ENCODE measurements at regions not wholly inside any gene's neighbourhood (a gene's known extent, or its start where the extent isn't known, plus 50 kb on each side); places are given as distances from the start of the nearest gene placed in this dataset.

- DNase-seq, result no peak
Measured at GRCh38 chr3:1693145-1693544, 405.5 kb upstream of the CNTN4 start.

DNA sequence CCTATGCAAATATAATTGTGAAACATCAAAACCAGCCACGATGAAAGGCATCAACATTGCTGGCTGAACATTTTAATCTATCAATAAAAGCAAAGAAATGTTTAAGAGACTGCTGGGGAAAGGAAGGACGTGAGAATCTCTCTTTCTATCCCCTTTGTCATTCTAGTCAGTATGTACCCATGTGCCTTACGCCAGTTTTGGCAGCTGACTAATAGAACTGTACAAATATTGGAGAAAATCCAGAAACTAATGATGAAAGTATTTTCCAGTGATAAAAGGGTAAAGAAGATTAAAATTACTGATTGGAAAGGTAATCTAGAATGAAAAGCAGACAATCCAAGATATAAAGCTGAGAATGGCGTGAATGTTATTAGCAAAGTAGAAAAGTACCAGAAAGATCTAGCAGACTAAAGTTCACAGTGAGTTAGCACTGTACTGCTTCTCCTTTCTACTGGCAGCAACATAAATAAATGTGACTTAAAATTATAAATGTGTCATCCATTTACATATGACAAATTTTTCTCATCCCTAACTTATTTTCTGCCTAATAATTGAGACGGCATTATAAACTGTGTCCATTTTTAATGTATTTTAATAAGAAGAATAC lies 401.9 kb upstream of the CNTN4 start:
- DNase-seq, result no peak

DNA sequence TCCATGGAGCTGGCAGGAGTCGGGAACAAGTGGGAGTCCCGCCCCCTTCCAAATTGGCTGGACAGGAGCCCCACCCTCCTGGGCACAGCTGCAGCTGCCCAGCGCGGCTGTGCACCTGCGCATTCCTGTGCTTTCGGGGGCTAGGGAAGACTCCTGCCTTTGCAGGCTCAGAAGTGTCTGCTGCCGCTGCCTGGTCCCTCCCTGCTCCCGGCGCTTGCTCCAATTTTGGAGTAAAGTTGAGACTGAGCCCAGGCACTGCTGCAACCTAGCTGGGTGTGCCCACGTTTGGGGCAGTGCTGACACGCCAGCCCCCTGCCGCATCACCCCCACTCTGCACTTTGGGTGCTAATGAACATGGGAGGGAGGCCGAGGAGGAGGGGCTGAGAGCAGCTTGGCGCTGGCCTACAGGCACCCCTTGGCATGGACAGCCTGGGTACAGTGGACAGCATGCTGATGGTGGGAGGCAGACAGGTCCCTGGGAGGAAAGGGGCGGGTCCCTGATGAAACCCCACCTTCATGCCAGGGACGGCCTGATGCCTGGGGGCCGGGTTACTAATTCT lies 399.2 kb upstream of the CNTN4 start:
- DNase-seq, result no peak

- no peak for DNase-seq
Measured at GRCh38 chr3:1700650-1701049, 398.0 kb upstream of the CNTN4 start.

DNA sequence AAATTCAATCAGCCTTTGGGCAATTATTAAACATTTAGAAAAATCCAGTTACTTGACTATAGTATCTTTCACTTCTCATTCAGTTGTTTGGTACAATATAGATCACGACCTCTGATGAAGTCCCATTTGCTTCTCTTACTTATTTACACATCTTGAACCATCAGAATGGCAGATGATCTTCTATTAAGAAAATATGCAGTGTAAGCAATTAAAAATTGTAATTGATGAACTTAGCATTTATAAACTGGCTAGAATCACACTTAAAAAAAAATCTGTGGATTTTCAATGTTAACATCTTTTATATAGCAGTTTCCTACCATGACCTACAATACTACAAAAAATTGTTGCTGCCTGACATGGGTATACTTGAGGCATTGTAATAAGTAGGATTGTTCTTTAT lies 395.5 kb upstream of the CNTN4 start:
- DNase-seq, result no peak

GRCh38 chr3:1710663-1711062 lies 388.0 kb upstream of the CNTN4 start:
- no peak for DNase-seq

DNA sequence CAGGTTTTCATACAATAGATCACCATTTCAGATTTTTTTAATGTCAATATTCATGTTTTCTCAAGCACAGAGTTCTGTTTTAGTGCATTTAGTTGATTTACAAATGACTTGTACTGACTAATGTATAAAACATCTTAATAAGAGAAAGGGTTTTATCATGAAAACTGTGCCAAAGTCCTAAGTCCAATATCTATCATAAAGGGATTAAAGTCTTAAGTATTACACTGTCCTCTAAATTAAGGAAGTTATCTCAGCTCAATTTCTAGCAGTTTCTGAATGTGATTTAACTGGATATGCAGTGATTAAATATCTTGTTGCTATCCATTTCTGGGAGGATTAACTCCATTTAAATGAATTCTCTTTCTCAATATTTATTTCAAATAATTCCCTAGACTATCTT lies 381.1 kb upstream of the CNTN4 start:
- no peak for DNase-seq

GRCh38 chr3:1723726-1724125 lies 374.9 kb upstream of the CNTN4 start:
- DNase-seq, result no peak

DNA sequence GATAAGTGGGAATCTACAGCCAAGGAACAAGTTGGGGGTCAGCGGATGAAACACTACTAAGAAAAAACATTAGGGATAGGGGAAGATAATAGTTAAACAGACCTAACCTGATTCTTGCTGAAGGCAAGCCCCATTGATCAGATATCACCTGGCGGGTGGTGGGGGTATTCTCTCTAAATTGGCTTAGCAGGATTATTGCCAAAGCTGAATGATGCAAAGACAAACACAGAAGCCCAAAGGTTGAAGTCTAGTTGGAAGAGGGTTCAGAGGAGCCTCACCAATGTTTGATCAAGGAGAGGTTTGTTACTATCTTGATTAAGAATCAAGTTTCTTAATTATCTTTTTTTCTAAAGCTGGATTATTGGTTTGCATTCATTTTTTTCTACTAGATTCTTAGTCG lies 371.9 kb upstream of the CNTN4 start:
- no peak for DNase-seq

- no peak for DNase-seq
Measured at GRCh38 chr3:1727242-1727641, 371.4 kb upstream of the CNTN4 start.

- no peak for DNase-seq
Measured at GRCh38 chr3:1728510-1728909, 370.2 kb upstream of the CNTN4 start.

DNA sequence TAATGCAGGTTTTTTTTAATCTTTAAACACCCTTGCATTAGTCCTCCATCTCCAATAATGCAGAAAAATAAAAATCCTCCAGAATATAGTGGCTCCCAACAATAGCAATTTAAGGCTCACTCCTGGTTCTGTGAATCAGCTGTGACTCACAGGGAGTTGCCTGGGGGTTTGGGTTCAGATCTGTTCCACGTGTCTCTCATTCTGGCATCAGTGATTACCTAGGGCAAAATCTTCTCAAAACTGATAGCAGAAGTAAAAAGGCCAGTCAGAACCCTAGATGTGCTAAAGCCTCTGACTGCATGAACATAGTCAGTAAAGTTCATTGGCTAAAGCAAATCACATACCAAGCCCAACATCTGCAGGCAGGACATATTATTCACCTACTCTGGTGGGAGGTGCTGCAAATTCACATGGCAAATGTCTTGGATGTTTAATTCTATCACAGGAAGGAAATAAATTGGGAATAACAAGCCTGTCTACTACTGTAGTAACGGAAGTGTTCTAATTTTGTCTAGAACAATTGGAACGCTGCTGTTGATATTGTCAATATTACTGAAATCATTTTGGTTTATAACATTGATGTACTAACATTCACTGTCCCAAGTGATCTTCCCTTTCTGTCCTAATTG lies 364.1 kb upstream of the CNTN4 start:
- no peak for DNase-seq

GRCh38 chr3:1752205-1752604 lies 346.5 kb upstream of the CNTN4 start:
- no peak for DNase-seq

GRCh38 chr3:1766384-1766783 lies 332.3 kb upstream of the CNTN4 start:
- no peak for DNase-seq

- no peak for DNase-seq
Measured at GRCh38 chr3:1773679-1774078, 325.0 kb upstream of the CNTN4 start.

- no peak for DNase-seq
Measured at GRCh38 chr3:1774597-1774996, 324.1 kb upstream of the CNTN4 start.

DNA sequence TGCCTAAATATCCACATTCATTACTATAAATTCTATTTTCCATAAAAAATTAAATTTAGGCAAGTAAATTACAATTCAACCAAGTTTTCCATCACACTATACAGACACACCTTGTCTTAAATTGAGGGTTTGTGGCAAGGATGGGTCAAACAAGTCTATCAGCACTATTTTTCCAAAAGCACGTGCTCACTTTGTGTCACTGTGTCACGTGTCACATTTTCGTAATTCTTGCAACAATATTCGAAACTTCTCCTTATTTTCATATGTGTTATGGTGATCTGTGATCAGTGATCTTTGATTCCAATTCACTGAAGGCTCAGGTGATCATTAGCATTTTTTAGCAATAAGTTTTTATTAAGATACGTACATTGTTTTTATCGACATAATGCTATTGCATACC lies 323.3 kb upstream of the CNTN4 start:
- no peak for DNase-seq

DNA sequence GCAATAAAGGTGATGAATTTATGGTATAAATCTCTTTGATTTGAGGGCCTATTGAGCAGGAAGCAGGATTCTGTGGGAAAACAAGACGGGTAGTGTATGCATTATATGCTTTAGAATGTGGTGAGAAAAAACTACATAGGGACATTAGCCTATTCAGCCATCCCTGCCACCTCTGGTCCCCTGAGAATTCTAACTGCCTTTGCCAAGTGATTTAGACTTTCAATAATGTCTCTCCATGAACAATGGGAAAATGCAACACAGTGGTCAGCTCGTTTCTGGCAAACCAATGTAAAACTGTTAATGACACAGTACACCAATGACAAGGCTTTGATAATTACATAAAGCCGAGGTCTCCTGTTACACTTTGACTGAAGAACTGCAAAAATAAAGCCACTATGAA lies 314.7 kb upstream of the CNTN4 start:
- DNase-seq, result no peak

- DNase-seq, result no peak
Measured at GRCh38 chr3:1787094-1787493, 311.6 kb upstream of the CNTN4 start.

GRCh38 chr3:1792466-1792865 lies 306.2 kb upstream of the CNTN4 start:
- no peak for DNase-seq

DNA sequence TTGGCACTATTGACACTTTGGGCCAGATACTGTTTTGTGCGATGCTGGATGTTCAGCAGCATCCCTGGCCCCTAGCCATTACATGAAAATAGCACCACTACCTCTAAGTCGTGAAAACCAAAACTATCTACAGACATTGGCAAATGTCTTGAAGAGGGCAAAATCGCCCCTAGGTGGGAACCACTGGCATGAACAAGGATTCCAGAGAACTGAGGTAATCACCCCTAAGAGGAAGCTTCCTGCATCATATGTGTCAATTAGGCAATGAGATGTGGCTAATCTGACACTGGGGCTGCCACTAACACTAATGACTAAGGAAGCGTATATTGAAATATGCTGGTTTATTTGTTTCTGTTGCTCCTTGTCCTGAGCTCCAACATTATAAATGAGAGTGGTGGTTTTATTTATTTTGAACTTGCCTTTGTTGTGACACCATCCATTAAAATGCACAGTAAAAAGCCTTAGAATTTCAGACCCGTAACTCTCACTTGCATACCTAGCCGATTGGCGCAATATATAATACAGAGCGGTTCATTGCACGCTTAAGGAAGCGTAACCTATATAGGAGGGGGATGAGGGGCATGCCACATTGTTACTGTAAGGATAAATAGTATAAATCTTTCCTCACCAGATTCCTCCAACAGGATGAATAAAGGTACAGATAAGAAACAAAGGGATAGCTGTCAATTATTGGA lies 299.8 kb upstream of the CNTN4 start:
- no peak for DNase-seq

- no peak for DNase-seq
Measured at GRCh38 chr3:1805331-1805730, 293.3 kb upstream of the CNTN4 start.

GRCh38 chr3:1808590-1808989 lies 290.1 kb upstream of the CNTN4 start:
- DNase-seq, result no peak

Data from amygdala (tissue), 56 donors.